Mesendoderm (in vitro differentiated cells): ENCODE measurements at regions not wholly inside any gene's neighbourhood (a gene's known extent, or its start where the extent isn't known, plus 50 kb on each side); places are given as distances from the start of the nearest gene placed in this dataset.

ENCODE experiments used
- DNase-seq: peaks from one replicate; pipeline ENCODE4 v3.0.0; 2013
- H2AK5ac ChIP-seq: 2 replicates; pipeline ENCODE4 v1.6.1; 2013; ENCODE audit warnings: low read length, inconsistent platforms
- H2BK120ac ChIP-seq: 2 replicates; pipeline ENCODE4 v1.6.1; 2013; ENCODE audit warnings: low read depth, mild to moderate bottlenecking, low read length, moderate library complexity, mixed read lengths
- H2BK15ac ChIP-seq: replicated peaks from 2 replicates; pipeline ENCODE4 v1.6.1; 2013; ENCODE audit warnings: low read depth, mild to moderate bottlenecking, moderate library complexity
- H2BK5ac ChIP-seq: 2 replicates; pipeline ENCODE4 v1.6.1; 2013; ENCODE audit warnings: low read length, inconsistent platforms
- H3K18ac ChIP-seq: 2 replicates; pipeline ENCODE4 v1.6.1; 2013; ENCODE audit warnings: mild to moderate bottlenecking, low read length, mixed read lengths
- H3K23ac ChIP-seq: one replicate; pipeline ENCODE4 v1.6.1; 2013; ENCODE audit warnings: low read length
- H3K27ac ChIP-seq: 2 replicates; pipeline ENCODE4 v1.5.1; 2013; ENCODE audit warnings: low read depth, mild to moderate bottlenecking, inconsistent platforms, low read length, moderate library complexity
- H3K27me3 ChIP-seq: 2 replicates; pipeline ENCODE4 v1.6.1; 2013; ENCODE audit warnings: low read length, control low read depth, mild to moderate bottlenecking, inconsistent platforms; ENCODE audit not compliant: insufficient read depth, poor library complexity
- H3K36me3 ChIP-seq: 2 replicates; pipeline ENCODE4 v1.6.1; 2013; ENCODE audit warnings: low read length, inconsistent platforms; ENCODE audit not compliant: control insufficient read depth, insufficient read depth
- H3K4ac ChIP-seq: one replicate; pipeline ENCODE4 v1.6.1; 2013; ENCODE audit warnings: low read depth, mild to moderate bottlenecking, low read length, moderate library complexity
- H3K4me1 ChIP-seq: 2 replicates; pipeline ENCODE4 v1.6.1; 2013; ENCODE audit warnings: low read depth, low read length, inconsistent platforms; ENCODE audit not compliant: control insufficient read depth
- H3K4me2 ChIP-seq: 2 replicates; pipeline ENCODE4 v1.6.1; 2013; ENCODE audit warnings: low read length
- H3K4me3 ChIP-seq: 2 replicates; pipeline ENCODE4 v1.5.1; 2013; ENCODE audit warnings: mild to moderate bottlenecking, low read length
- H3K56ac ChIP-seq: one replicate; pipeline ENCODE4 v1.6.1; 2013; ENCODE audit warnings: low read length
- H3K79me1 ChIP-seq: 2 replicates; pipeline ENCODE4 v1.6.1; 2013; ENCODE audit warnings: low read length, inconsistent platforms
- H3K79me2 ChIP-seq: 2 replicates; pipeline ENCODE4 v1.6.1; 2013; ENCODE audit warnings: mild to moderate bottlenecking, low read length; ENCODE audit not compliant: control insufficient read depth, insufficient read depth
- H3K9ac ChIP-seq: 2 replicates; pipeline ENCODE4 v1.6.1; 2013; ENCODE audit warnings: low read length, inconsistent platforms
- H4K5ac ChIP-seq: one replicate; pipeline ENCODE4 v1.6.1; 2013; ENCODE audit warnings: low read length
- H4K8ac ChIP-seq: one replicate; pipeline ENCODE4 v1.6.1; 2013; ENCODE audit warnings: low read depth, mild to moderate bottlenecking, control low read depth, low read length, moderate library complexity
- WGBS: extraction: QIAGEN DNeasy Blood & Tissue Kit; methylation state at CpG from one replicate; pipeline ENCODE4 v1.1.7; 2013; ENCODE audit warnings: low lambda C conversion rate, missing lambda C conversion rate; ENCODE audit not compliant: insufficient coverage; ENCODE audit errors: extremely low coverage; 5-methylcytosine and 5-hydroxymethylcytosine counted together

DNA sequence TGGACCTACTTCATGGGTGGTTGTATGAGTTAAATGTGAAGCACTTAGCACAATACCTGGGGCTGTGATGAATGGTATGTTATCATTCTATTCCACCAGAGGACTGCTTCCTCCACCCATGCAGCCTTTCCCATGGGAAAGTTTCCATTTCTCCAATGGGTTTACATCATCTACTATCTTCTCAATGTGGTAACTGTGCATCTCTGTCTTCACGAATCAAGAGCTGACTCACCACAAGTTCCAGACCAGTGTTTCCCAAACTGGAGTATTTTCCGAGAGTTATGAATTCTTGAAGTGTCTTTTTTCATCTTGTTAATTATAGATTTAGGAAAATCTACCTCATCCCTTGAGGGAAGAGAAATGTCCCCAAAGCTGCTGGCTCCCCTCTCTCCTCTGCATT is 182.8 kb downstream of the UNC5CL start:
- Histone ChIP-seq H3K18ac (no peak overlapping the region), H3K36me3 (no peaks in the 10 kb centered on the region), H3K79me1 (no peaks in the 10 kb centered on the region), H2BK5ac (no peak overlapping the region), H3K56ac (no peak overlapping the region), H2AK5ac (no peak overlapping the region), H3K4me3 (no peak overlapping the region), H3K23ac (no peak overlapping the region), H3K27me3 (no peaks in the 10 kb centered on the region), H3K4me2 (no peak overlapping the region), H2BK15ac (no peak overlapping the region), H3K4ac (no peak overlapping the region), H2BK120ac (no peak overlapping the region), H3K4me1 (no peaks in the 10 kb centered on the region), H3K27ac (no peak overlapping the region), H3K9ac (no peak overlapping the region), H4K5ac (no peak overlapping the region), H4K8ac (no peak overlapping the region), H3K79me2 (no peaks in the 10 kb centered on the region)
- no peak for DNase-seq
- no CpG with 5 or more reads among the region's 2 CpGs for WGBS

DNA sequence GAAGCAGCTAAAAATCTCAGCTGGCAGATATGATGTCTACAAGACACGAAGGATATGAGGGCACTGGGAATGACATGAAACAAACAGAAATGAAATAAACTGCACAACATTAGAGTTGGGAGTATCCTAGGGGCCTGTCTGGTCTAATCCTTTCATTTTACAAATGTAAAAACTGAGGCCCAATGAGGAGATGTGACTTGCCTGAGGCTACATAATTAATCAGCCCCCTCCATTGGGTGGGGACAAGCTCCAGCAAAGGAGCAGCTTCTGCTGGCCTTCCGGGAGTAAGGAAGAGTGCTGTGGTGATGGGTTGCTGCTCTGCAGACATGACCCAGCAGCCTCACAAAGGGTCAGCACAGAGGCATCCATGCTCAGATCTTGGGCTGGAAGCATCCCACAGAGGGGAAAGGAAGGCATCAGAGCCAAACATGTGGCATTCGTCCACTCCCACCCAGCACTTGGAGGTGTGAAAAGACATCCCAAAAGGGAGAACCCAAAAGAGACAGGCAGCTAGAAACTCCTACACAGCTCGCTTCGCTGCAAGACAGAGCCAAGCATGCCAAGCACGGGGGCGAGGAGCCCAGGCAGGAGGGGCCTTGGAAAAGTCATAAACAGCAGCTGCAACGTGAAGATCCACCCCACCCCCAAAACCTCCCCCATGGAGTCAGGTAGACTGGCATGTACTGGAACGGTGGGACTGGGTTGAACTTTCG is 183.7 kb downstream of the UNC5CL start:
- H3K36me3 ChIP-seq: no peaks in the 10 kb centered on the region
- no peak for DNase-seq
- no peak overlapping the region for H3K4ac ChIP-seq
- H2BK120ac ChIP-seq: no peak overlapping the region
- H2BK15ac ChIP-seq: no peak overlapping the region
- H3K4me3 ChIP-seq: no peak overlapping the region
- no peak overlapping the region for H3K56ac ChIP-seq
- H3K18ac ChIP-seq: no peak overlapping the region
- no peaks in the 10 kb centered on the region for H3K4me1 ChIP-seq
- no peak overlapping the region for H4K5ac ChIP-seq
- no peak overlapping the region for H4K8ac ChIP-seq
- H3K23ac ChIP-seq: no peak overlapping the region
- no peak overlapping the region for H3K9ac ChIP-seq
- no peaks in the 10 kb centered on the region for H3K79me2 ChIP-seq
- H2AK5ac ChIP-seq: no peak overlapping the region
- H3K4me2 ChIP-seq: no peak overlapping the region
- H2BK5ac ChIP-seq: no peak overlapping the region
- no CpG with 5 or more reads among the region's 10 CpGs for WGBS
- H3K27ac ChIP-seq: no peak overlapping the region
- no peaks in the 10 kb centered on the region for H3K79me1 ChIP-seq
- H3K27me3 ChIP-seq: no peaks in the 10 kb centered on the region

DNA sequence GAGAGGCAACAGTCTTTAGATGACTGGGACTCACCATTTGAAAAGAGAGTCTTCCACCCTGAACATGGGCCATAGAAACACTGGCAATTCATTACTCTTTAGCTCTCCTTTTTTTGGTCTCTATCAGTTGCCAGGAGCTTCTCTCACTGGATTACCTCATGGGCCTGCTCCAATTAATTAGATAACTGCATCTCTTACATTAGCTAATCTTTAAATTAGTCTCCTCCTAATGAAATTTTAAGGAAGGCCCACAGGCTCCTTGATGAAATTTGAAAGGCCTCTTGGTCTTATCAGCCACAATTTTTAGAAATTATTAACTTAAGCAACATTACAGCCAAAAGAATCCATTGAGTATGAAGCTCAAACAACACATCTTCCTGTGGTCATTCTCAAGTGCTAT is 184.4 kb downstream of the UNC5CL start:
- H3K79me1 ChIP-seq: no peaks in the 10 kb centered on the region
- H3K9ac ChIP-seq: no peak overlapping the region
- no peak overlapping the region for H3K4me3 ChIP-seq
- DNase-seq: no peak
- no peak overlapping the region for H4K8ac ChIP-seq
- H3K23ac ChIP-seq: no peak overlapping the region
- H3K4me1 ChIP-seq: no peaks in the 10 kb centered on the region
- H3K56ac ChIP-seq: no peak overlapping the region
- H3K27ac ChIP-seq: no peak overlapping the region
- no peak overlapping the region for H3K4ac ChIP-seq
- no peak overlapping the region for H2BK5ac ChIP-seq
- no peak overlapping the region for H2BK120ac ChIP-seq
- H3K18ac ChIP-seq: no peak overlapping the region
- no peaks in the 10 kb centered on the region for H3K27me3 ChIP-seq
- H3K4me2 ChIP-seq: no peak overlapping the region
- no peak overlapping the region for H4K5ac ChIP-seq
- no peak overlapping the region for H2BK15ac ChIP-seq
- no peaks in the 10 kb centered on the region for H3K79me2 ChIP-seq
- no peak overlapping the region for H2AK5ac ChIP-seq
- no peaks in the 10 kb centered on the region for H3K36me3 ChIP-seq

DNA sequence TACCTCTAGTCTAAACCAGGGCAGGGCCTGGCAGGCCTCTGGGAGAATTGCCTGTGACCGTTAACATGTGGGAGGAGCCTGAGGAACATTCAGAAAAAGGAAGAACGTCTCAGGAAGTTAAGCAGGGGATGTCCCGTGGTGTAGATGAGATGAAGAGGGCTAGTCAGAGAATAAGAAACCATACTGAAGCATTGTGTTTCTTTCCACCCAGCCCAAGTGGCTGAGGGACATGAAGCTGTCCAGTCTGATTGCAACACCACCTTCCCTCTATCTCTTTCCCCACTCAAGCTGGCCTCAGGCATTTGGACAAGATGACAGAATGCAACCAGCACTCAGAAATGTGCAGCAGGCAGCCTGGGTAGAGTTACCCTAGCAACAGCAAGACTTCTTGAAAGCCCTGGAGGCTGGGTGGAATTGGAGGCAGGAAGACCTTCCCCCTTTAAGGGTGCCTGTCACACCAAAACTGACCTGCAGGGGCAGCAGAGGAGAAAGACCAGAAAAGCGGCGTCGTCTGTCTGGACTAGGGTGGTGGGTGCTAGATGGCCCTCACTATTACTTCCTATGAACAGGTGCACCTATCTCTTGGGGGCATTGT is 186.1 kb downstream of the UNC5CL start:
- no CpG with 5 or more reads among the region's 6 CpGs for WGBS

DNA sequence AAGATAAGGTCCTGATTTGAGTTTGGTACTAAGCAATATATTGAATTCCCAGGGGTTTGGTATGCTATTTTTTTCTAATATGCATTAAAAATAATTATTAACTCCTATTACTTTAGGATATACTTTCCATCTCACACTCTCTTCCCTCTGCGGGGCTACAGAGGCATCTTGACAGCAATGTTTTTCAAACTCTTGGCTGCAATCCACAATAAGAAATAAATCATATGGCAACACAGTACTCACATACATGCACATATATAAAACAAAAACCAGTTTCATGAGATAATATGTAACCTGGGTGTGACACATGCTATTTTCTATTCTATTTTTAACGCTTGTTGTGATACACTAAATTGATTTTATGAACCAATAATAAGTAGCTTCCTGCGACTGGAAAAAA is 189.5 kb downstream of the UNC5CL start:
- H3K4ac ChIP-seq: no peak overlapping the region
- DNase-seq: no peak
- H2BK5ac ChIP-seq: no peak overlapping the region
- H2BK120ac ChIP-seq: no peak overlapping the region
- H3K79me2 ChIP-seq: no peaks in the 10 kb centered on the region
- H3K9ac ChIP-seq: no peak overlapping the region
- no CpG with 5 or more reads among the region's 3 CpGs for WGBS
- no peak overlapping the region for H3K4me3 ChIP-seq
- no peaks in the 10 kb centered on the region for H3K4me1 ChIP-seq
- H3K36me3 ChIP-seq: no peaks in the 10 kb centered on the region
- no peak overlapping the region for H4K8ac ChIP-seq
- H3K79me1 ChIP-seq: no peaks in the 10 kb centered on the region
- H3K27ac ChIP-seq: no peak overlapping the region
- no peaks in the 10 kb centered on the region for H3K27me3 ChIP-seq
- no peak overlapping the region for H3K18ac ChIP-seq
- no peak overlapping the region for H4K5ac ChIP-seq
- no peak overlapping the region for H3K23ac ChIP-seq
- H3K56ac ChIP-seq: no peak overlapping the region
- no peak overlapping the region for H2BK15ac ChIP-seq
- H2AK5ac ChIP-seq: no peak overlapping the region
- no peak overlapping the region for H3K4me2 ChIP-seq

More for the DNA sequence above, 186.1 kb downstream of the UNC5CL start:
- DNase-seq: peak; percentile 89
- Histone ChIP-seq H3K79me1 (no peaks in the 10 kb centered on the region), H2BK5ac (no peak overlapping the region), H3K27me3 (no peaks in the 10 kb centered on the region), H3K9ac (no peak overlapping the region), H4K8ac (no peak overlapping the region), H3K4ac (no peak overlapping the region), H3K4me2 (no peak overlapping the region), H2AK5ac (no peak overlapping the region), H3K27ac (no peak overlapping the region), H3K79me2 (no peaks in the 10 kb centered on the region), H3K56ac (no peak overlapping the region), H3K4me3 (no peak overlapping the region), H3K18ac (no peak overlapping the region), H2BK120ac (no peak overlapping the region), H3K36me3 (no peaks in the 10 kb centered on the region), H3K4me1 (no peaks in the 10 kb centered on the region), H2BK15ac (no peak overlapping the region), H3K23ac (no peak overlapping the region), H4K5ac (no peak overlapping the region)
